Renal cortex interstitium (tissue), 11 donors: ENCODE measurements at regions not wholly inside any gene's neighbourhood (a gene's known extent, or its start where the extent isn't known, plus 50 kb on each side); places are given as distances from the start of the nearest gene placed in this dataset.

Experiments
- DNase-seq, 11 donors: peaks; one replicate each; pipeline ENCODE4 v3.0.0-alpha.2; 2013; ENCODE audit warnings: low read depth in 9 of 11, low spot score in 4 of 11; ENCODE audit errors: extremely low read depth in 1 of 11

DNA sequence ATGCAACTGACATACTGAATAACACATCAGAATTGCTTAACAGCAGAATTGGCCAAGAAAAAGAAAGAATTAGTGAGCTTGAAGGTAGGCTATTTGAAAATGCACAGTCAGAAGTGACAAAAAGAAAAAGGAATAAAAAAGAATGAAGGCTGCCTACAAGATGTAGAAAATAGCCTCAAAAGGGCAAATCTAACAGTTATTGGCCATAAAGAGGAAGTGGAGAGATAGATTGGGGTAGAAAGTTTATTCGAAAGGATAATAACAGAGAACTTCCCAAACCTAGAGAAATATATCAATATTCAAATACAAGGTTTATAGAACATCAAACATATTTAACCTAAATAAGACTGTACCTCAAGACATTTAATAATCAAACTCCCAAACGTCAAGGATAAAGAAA is 67.5 kb downstream of the ATP6V1G3 start:
- no peak for DNase-seq

DNA sequence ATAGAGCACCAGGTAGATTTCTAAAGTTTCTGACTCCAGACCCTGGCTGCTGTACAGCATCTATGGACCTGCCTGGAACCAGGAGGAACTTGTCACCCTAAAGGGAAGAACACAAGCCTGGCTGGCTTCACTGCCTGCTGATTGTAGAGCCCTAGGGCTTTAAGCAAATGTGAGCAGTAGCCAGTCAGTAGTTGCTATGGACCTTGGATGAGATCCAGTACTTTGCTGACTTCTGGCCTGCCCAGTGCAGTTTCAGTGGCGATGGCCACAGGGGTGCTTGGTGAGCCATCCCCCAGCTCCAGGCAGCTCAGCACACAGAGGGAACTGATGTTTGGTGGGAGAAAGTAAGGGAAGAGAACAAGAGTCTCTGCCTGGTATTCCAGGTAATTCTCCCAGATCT is 68.4 kb downstream of the ATP6V1G3 start:
- DNase-seq = no peak

DNA sequence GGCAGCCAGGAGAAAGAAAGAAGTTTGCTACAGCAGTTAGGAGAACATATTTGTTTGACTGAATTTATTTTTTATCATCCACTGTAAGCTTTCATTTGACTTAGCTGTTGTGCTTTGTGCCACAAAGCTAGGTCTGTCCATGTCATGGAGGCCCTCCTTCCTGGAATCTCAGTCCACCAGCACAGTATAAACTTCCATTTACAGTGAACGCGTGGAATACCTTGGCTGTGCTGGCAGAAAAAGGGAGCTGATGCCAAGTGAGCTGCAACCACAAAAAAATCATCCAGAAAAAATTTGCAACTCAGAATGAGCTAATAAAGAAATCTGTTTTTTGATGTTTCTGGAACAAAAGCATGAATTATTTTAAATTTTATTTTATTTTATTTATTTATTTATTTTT is 72.6 kb downstream of the ATP6V1G3 start:
- no peak for DNase-seq

DNA sequence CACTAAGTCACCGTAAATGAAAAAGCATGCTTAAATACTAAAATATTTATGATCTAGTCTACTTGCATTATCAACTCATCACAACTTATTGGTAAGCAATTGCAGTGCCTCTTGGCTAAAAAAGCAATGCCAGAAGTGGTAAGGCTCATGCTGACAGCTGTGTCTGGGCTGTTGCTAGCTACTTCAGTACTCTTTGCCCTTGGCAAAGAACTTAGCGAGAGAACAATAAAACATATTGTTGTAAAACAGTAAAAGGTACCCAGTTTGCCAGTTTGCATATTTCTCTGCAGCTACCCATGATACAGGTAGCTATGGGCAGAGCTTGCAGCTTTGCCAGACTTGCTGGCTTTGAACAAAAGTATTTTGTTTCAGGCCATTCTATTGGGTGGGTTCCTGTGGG is 73.1 kb downstream of the ATP6V1G3 start:
- DNase-seq = no peak

DNA sequence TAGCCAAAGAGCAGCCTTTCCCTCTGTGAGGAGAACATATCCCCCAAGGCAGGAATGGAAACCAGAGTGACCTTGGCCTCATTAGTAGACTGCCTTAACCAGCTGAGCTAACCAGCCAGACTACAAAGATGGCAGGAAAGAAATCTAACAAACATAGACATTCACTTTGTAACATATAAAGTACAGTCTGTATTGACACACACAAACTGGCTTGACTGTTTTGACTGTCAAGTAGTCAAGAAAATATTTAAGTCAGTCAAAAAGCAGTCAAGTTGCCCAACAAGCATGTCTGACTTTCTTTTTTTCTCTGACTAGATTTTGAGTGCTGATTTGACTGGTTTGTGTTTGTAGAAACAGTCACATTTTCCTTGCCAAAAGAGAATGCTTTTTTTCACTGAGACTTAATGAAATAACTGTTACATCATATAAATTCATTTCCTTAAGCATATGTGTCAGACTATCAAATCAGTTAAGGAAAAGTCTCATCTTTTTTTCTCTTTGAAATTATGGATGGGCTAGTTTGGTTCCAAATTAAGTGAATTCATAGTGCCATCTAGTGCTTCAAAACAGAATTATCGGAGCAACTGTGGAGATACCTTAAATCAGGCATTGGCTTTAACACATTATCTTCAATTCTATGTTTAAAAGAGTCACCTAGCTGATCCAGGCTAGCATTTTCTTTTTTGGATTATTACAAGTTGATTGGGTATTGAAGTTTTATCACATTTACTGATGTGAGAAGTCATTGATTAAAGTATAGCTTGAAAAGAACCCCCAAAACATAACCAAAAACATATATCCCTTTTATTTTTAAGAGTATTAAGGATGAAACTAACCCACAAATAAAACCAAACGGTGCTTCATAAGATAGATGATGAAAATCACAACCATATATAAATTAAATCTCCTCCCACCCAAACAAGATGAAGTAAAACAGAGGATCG is 75.0 kb downstream of the ATP6V1G3 start:
- DNase-seq = peak; percentile 4 to 33 (median 13)

DNA sequence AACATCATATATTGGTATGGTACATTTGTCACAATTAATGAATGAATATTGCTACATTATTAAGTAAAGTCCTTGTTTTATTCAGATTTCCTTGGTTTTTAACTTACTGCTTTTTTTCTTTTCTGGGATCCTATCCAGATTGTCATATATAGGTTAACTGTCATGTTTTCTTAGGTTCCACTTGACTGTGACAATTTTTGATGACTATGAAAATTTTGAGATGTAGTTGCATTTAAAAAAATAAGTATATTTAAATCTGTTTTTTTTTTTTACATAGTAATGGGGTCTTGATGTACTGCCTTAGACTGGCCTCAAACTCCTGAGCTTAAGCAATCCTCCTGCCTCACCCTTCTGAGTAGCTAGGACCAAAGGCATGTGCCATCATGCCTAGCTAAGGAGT is 76.8 kb downstream of the ATP6V1G3 start:
- DNase-seq = no peak

DNA sequence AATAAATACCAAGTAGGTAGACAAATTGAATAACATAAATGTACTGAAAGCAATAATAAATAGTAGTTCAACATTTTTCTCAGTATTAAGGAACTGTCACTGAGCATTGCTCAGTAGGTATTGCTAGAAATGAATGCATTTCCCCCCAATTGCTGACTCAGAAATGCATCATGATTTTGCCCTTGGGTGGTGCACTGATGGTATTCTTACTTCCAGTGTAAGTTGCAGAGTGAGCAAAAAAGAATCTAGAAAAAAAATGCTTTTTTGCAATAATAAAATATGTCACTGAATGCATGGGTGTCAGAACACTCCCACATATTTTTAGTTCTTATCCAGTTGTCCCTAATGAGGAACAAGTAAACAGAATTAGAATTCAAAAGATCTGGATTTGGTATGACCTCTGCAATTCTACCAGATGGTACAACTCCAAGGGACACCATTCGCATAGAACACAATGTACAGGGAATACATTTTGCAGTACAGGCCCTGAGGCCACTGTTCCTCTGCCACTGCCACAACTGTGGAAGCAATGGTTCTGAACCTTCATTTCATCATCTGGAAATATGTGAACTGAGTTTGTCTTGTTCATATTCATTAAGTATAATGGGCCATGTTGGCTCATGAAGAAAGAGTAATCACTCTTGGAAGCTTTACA is 78.0 kb downstream of the ATP6V1G3 start:
- DNase-seq = no peak

DNA sequence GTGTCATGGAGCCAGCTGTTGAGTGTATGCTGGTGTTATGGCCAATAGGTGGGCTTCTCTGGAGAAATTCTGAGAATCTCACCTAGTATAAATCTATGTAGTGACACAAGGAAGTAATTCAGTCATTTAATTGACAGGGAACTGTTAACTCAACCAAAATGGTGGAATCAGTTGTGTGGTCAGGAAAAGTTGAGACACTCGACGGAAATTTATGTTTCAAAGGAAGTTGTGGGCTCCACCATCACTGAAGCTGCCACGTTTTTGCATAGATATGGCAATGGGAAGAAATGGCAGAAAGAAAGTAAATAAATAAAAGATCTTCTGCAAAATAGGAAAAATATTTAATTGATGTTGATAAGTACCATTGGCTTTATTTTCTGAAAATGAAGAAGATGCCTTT is 84.5 kb downstream of the ATP6V1G3 start:
- no peak for DNase-seq

DNA sequence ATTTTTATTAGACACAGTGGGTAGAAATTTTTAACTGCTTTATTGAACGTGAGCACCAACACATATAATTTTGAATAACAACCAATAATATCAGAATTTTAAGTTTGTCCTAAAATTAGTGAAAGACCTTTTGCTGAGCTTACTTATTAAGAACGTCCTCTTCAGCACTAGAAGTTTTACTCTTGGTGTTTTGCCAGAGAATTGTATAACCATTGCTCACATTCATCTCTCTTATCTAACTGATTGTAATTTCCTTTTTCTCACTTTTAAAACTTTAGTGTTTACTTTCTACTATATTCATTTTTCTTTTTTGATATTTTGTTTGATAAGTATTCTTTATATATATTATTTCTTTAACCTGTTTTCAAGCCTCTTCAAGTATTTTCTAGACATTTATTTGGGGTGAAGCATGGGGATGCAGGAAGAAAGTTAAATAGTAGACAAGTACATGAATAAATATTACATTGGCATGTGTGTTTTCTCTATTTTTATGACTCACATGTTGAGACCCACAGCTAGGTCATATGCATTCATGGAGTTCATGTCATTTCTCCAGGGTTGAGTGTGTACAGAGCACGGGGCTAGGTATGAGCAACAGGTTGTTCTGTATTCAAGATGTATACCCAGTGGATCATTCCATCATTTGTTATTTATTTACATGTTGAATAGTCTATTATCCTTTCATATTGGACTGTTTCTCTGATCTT is 90.6 kb downstream of the ATP6V1G3 start:
- DNase-seq = no peak

DNA sequence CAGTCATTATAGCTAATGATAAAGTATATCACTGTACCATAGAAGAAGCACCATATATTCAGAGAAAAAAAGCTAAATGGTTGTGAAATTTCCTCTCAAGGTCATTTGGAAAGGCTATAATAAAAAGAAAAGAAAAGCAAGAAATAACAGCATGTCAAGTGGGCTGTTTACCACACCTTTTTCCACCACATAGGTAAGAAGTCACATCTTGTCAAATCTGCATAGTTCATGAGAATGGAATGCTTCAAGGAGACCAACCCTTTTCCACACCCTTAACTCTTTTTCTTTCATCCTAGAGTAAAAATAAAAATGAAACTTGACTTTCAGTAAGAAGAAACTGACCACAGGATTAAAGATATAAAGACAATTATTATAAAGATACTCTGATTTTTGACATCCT is 91.2 kb downstream of the ATP6V1G3 start:
- no peak for DNase-seq

DNA sequence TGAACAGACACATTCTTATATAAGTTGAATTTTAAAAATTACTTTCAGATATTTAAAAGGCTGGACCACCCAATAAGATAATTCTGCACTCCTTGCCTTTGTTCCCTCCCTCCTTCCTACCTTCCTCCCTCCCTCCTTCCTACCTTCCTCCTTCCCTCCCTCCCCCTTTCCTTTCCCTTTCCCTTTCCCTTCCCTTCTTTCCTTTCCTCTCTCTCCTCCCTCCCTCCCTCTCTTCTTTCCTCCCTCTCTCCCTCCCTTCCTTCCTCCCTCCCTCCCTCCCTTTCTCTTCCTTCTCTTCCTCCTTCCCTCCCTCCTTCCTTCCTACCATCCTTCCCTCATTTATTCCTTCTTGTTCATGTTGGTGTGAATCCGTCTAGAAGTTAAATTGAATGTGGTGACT is 93.0 kb downstream of the ATP6V1G3 start:
- DNase-seq = no peak

DNA sequence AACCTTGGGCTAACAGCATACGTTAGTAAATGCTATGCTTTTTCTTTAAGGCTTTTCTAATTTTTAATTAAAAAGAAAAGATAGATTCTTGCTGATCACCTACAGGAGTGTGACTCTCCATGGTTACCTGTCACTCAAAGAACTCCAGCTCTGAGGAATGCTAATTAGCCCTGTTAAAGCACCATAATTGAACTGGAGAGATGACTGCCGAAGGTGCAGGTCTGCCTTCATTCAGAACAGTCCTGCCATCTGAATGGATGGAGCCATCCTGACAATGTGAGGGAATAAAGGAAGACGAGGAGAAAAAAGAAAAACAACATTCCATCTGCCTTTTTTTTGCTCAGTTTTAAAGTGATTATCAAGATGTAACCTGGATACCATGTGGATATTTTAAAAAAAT is 94.6 kb downstream of the ATP6V1G3 start:
- DNase-seq = no peak

DNA sequence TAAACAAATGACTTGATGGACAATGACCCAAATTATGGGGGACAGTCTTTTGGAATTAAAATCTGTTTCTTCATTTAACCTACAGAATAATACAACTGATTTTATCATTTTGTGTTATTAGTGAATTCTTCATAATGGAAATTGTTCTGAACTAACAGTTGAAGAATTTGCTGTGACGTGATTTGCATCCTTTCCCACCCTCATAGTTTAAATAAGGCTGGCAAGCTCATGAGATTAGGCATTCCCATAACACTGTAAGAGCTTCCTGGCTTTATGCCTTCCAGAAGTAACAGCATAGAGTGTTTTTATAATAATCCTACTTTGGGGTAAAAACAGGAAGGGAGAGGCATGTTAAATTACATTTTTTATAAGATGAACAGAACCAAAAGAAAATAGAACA is 95.7 kb downstream of the ATP6V1G3 start:
- no peak for DNase-seq

DNA sequence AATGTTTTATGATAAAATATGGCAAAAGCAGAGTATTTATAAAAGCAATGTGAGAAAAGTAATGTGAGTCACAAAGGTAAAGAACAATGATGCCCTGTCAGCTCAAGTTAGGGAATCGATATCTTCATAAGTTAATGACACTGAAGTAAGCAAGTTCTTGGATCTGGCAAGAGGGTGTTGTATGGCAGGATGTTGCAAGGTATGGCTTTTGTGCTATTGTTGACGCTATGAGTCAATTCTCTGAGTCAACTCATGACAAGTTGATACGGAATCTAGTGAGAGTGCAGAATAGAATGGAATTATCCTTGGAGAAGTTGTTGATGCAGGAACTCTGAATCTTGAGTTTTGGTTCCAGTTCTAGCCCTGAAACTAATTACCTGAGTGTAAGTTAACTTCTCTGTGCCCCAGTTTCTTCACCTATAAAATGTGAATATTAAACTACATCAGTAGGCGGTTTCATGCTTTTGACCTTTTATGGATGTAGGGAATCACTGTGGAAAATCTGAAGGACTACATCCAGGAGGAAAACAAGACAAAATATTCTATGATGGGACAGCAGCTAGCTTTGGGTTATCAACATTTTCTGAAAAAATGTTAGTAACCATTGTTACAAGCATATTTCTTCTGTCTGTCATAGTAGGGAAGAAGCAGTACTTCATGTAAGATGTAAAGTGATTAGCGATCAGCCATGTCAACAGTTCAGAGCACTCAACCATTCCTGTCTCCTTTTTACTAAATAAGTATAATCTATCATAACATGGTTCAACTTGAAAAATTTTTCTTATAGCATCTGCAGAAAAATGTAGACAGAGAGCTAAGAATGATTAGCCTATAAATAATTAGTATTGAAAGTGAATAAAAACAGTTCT is 96.9 kb downstream of the ATP6V1G3 start:
- no peak for DNase-seq

DNA sequence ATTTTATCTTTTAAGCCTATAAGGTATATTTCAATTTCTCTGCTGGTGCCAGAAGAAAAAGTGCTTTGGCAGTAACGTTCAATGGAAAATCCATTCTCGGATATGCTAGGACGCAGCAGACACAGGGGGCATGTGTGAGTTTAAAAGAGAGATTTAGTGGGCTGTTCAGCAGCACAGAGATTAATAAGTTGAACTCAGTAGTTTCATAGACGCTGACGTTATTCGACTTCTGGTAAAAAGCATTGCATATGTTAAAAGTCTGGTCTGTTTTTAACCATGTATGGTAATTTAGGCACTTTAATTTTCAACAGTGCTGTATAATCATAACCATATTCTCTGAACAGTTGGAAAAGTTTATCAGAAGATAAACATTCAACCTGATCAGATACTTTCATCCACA is 99.6 kb downstream of the ATP6V1G3 start:
- no peak for DNase-seq

DNA sequence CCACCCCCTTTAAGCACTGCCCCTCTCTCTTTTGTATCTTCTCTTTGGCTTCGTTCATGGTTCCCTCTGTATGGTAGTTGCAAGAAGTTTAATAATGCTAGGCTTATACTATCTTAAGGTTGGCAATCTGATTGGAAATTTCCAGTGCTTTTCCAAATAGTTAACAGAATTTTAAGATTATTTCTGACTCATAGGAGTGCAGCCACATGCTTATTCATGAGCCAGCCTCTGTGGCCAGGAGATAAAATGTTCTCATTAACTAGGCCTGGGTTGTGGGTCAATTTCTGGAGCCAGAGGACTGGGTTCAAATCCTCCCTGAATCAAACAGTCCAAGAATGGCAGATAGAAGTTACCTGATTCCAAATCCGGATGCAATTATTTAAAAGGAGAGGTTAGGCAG is 103.1 kb downstream of the ATP6V1G3 start:
- DNase-seq = no peak

DNA sequence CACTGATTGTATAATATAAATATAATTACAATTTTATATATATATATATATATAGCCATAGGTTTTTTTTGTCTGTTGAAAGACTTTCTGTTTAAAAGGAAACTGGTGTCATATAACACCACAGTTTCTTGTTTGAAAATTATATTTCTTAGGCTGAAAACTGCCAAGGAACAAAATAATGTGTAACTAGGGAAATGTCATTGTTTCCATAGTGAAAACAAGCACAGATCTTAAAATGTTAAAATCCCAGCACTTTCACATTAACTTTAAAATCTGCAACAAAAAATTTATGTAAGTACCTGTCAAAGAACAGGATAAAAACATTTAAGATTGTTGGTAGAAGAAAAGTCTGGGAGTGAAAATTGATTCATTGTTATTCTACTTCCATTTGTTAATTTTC is 104.2 kb downstream of the ATP6V1G3 start:
- DNase-seq = no peak

DNA sequence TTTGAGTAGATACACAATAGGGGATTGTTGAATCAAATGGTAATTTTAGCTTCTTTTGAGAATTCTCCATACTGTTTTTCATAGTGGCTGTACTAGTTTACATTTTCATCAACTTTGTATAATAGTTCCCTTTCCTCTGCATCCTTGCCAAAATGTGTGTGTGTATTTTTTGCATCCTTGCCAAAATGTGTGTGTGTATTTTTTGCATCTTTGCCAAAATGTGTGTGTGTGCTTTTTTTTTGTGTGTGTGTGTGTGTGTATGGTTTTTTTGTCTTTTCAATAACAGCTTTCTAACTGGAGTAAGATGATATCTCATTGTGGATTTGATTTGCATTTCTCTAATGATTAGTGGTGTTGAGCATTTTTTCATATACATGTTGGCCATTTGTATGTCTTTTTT is 105.4 kb downstream of the ATP6V1G3 start:
- no peak for DNase-seq

DNA sequence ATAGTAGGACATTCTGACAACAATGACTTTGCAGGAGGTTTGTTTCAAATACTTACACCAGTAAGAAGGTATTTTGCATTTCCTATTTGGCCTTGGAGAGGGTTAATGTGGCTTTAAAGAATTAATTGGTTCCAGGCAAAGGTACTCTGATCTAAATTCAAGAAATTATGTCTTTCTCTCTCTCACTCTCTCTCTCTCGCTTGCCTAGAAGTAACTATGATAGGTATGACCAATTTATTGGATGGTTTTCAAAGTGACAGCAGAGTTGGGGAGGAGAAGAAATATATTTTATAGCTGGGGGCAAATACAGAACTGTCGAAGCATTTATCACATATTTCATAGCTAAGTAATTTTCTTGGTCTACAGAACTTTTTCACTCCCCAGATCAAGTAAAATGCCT is 116.0 kb downstream of the ATP6V1G3 start:
- no peak for DNase-seq
